Fibroblast of lung (primary cell): ENCODE measurements at regions not wholly inside any gene's neighbourhood (a gene's known extent, or its start where the extent isn't known, plus 50 kb on each side); places are given as distances from the start of the nearest gene placed in this dataset.

Experiments
- CTCF ChIP-seq, 2 donors: IDR thresholded peaks in 1 of 2; conservative IDR thresholded peaks in 1 of 2; 1 replicate in 1 of 2; 2 replicates in 1 of 2; pipeline ENCODE4 v1.5.1; 2011 to 2012; ENCODE audit warnings: low read length in 2 of 2, control low read depth in 1 of 2, inconsistent platforms in 1 of 2, low read depth in 1 of 2, mild to moderate bottlenecking in 1 of 2
- EZH2 ChIP-seq: IDR thresholded peaks from 2 replicates; pipeline ENCODE4 v1.5.1; 2012; ENCODE audit warnings: low read length, control low read depth, mild to moderate bottlenecking; ENCODE audit errors: missing control alignments

DNA sequence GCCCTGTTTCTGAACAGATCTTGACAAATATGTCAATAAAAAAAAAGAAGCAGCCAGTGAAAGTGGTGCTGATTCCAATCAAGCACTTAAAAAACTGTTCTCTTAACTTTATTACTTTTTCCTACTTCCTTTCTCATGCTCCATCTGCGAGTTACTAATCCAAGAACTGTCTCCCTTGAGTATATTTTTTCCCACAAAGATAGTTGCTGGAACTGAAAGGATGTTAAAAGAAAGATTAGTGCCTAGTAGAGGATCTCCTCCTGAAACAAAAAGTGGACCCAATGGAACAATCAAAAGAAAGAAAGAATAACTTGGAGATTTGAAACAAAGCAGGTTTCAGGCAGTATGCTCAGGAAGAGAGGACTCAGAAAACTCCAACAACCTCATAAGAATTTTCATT, 1034.8 kb downstream of the PCDH17 start:
- no peak for TF ChIP-seq CTCF (conservative IDR thresholded peaks at IDR 0.05 in 1 of 2, IDR thresholded peaks at IDR 0.05 in 1 of 2; ENCODE audit: low read depth in 1 of 2, low read length in 2 of 2)
- TF ChIP-seq EZH2, result no peak
